DMS153 (cell line): ENCODE measurements at regions not wholly inside any gene's neighbourhood (a gene's known extent, or its start where the extent isn't known, plus 50 kb on each side); places are given as distances from the start of the nearest gene placed in this dataset.

Experiments used
- DNase-seq: peaks from one replicate; lab custom pipeline; 2025; lab: John Stamatoyannopoulos, UW

- DNase-seq = no peak
These were observed 488.1 kb upstream of the PRMT6 start for GRCh38 chr1:106568201-106568974.

- DNase-seq = no peak
These were observed 485.4 kb upstream of the PRMT6 start for GRCh38 chr1:106571109-106571508.

- no peak for DNase-seq
These were observed 472.4 kb upstream of the PRMT6 start for GRCh38 chr1:106584107-106584506.

GRCh38 chr1:106584676-106585075, 471.8 kb upstream of the PRMT6 start:
- DNase-seq = no peak

GRCh38 chr1:106600626-106601025, 455.8 kb upstream of the PRMT6 start:
- no peak for DNase-seq

GRCh38 chr1:106603616-106604015, 452.9 kb upstream of the PRMT6 start:
- DNase-seq = no peak

- no peak for DNase-seq
These were observed 447.6 kb upstream of the PRMT6 start for GRCh38 chr1:106608841-106609240.

- DNase-seq = no peak
These were observed 443.4 kb upstream of the PRMT6 start for GRCh38 chr1:106613068-106613467.

GRCh38 chr1:106613861-106614260, 442.6 kb upstream of the PRMT6 start:
- DNase-seq = no peak

- DNase-seq = no peak
These were observed 441.0 kb upstream of the PRMT6 start for GRCh38 chr1:106615473-106615872.

- no peak for DNase-seq
These were observed 437.2 kb upstream of the PRMT6 start for GRCh38 chr1:106619080-106619826.

- DNase-seq = no peak
These were observed 436.7 kb upstream of the PRMT6 start for GRCh38 chr1:106619827-106620134.

- no peak for DNase-seq
These were observed 435.9 kb upstream of the PRMT6 start for GRCh38 chr1:106620521-106620954.

- DNase-seq = peak; percentile 54
These were observed 434.6 kb upstream of the PRMT6 start for GRCh38 chr1:106621853-106622252.

GRCh38 chr1:106637566-106637965, 418.9 kb upstream of the PRMT6 start:
- DNase-seq = no peak

- no peak for DNase-seq
These were observed 410.2 kb upstream of the PRMT6 start for GRCh38 chr1:106646261-106646784.

- no peak for DNase-seq
These were observed 409.7 kb upstream of the PRMT6 start for GRCh38 chr1:106646816-106647215.

- no peak for DNase-seq
These were observed 405.3 kb upstream of the PRMT6 start for GRCh38 chr1:106651028-106651762.

GRCh38 chr1:106659490-106660244, 396.8 kb upstream of the PRMT6 start:
- DNase-seq = no peak

GRCh38 chr1:106675558-106675957, 380.9 kb upstream of the PRMT6 start:
- no peak for DNase-seq

GRCh38 chr1:106676021-106676420, 380.5 kb upstream of the PRMT6 start:
- DNase-seq = no peak

GRCh38 chr1:106677181-106677580, 379.3 kb upstream of the PRMT6 start:
- DNase-seq = no peak
